ENCODE measurements at regions not wholly inside any gene's neighbourhood (a gene's known extent, or its start where the extent isn't known, plus 50 kb on each side); places are given as distances from the start of the nearest gene placed in this dataset.

GRCh38 chr9:38153152-38153909 is 84.3 kb upstream of the SHB start:
- H3K36me3 ChIP-seq (ENCODE audit: insufficient read depth, low read length), result no peaks in the 10 kb centered on the region
- TF ChIP-seq EZH2 (IDR thresholded peaks at IDR 0.05; ENCODE audit: borderline replicate concordance, low read depth, low read length, severe bottlenecking), result no peak
- TF ChIP-seq, protein P1, sequence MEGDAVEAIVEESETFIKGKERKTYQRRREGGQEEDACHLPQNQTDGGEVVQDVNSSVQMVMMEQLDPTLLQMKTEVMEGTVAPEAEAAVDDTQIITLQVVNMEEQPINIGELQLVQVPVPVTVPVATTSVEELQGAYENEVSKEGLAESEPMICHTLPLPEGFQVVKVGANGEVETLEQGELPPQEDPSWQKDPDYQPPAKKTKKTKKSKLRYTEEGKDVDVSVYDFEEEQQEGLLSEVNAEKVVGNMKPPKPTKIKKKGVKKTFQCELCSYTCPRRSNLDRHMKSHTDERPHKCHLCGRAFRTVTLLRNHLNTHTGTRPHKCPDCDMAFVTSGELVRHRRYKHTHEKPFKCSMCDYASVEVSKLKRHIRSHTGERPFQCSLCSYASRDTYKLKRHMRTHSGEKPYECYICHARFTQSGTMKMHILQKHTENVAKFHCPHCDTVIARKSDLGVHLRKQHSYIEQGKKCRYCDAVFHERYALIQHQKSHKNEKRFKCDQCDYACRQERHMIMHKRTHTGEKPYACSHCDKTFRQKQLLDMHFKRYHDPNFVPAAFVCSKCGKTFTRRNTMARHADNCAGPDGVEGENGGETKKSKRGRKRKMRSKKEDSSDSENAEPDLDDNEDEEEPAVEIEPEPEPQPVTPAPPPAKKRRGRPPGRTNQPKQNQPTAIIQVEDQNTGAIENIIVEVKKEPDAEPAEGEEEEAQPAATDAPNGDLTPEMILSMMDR (IDR thresholded peaks at IDR 0.05; ENCODE audit: borderline replicate concordance, extremely low read depth, low read length, poor library complexity, severe bottlenecking), result no peak
- no peak overlapping the region for H3K4me3 ChIP-seq (ENCODE audit: low read depth in 1 of 2, low read length in 2 of 2)

GRCh38 chr9:38149647-38150046 is 80.6 kb upstream of the SHB start:
- no peak overlapping the region for H3K9ac ChIP-seq (ENCODE audit: low read depth, low read length)
- no peak for DNase-seq
- no peak for TF ChIP-seq EZH2 (IDR thresholded peaks at IDR 0.05; ENCODE audit: borderline replicate concordance, low read depth, low read length, severe bottlenecking)
- TF ChIP-seq, protein P1 (IDR thresholded peaks at IDR 0.05; ENCODE audit: borderline replicate concordance, extremely low read depth, low read length, poor library complexity, severe bottlenecking), result no peak
- H3K9me3 ChIP-seq (ENCODE audit: insufficient read depth, low read length, severe bottlenecking), result no peaks in the 10 kb centered on the region
- H4K20me1 ChIP-seq (ENCODE audit: insufficient read depth, low read length), result no peaks in the 10 kb centered on the region
- H3K4me2 ChIP-seq (ENCODE audit: insufficient read depth, low read length), result no peak overlapping the region
- no peak overlapping the region for H2AFZ ChIP-seq (ENCODE audit: low read depth, low read length)
- H3K79me2 ChIP-seq (ENCODE audit: insufficient read depth, low read length), result no peaks in the 10 kb centered on the region
- H3K27ac ChIP-seq (ENCODE audit: low read length), result no peak overlapping the region
- H3K27me3 ChIP-seq (ENCODE audit: insufficient read depth, low read length, poor library complexity), result no peaks in the 10 kb centered on the region
- ATAC-seq (ENCODE audit: insufficient read depth, low read depth), result no peak
- no peaks in the 10 kb centered on the region for H3K36me3 ChIP-seq (ENCODE audit: insufficient read depth, low read length)
- H3K4me1 ChIP-seq (ENCODE audit: insufficient read depth, low read length), result no peaks in the 10 kb centered on the region
- no peak overlapping the region for H3K4me3 ChIP-seq (ENCODE audit: low read depth in 1 of 2, low read length in 2 of 2)

More at GRCh38 chr9:38153152-38153909, 84.3 kb upstream of the SHB start:
- H3K4me1 ChIP-seq (ENCODE audit: insufficient read depth, low read length), result no peaks in the 10 kb centered on the region
- no peak overlapping the region for H3K9ac ChIP-seq (ENCODE audit: low read depth, low read length)
- ATAC-seq (ENCODE audit: insufficient read depth, low read depth), result no peak
- H3K4me2 ChIP-seq (ENCODE audit: insufficient read depth, low read length), result no peak overlapping the region
- H3K27ac ChIP-seq (ENCODE audit: low read length), result no peak overlapping the region
- no peaks in the 10 kb centered on the region for H3K27me3 ChIP-seq (ENCODE audit: insufficient read depth, low read length, poor library complexity)
- no peaks in the 10 kb centered on the region for H3K79me2 ChIP-seq (ENCODE audit: insufficient read depth, low read length)
- H3K9me3 ChIP-seq (ENCODE audit: insufficient read depth, low read length, severe bottlenecking), result no peaks in the 10 kb centered on the region
- no peaks in the 10 kb centered on the region for H4K20me1 ChIP-seq (ENCODE audit: insufficient read depth, low read length)
- no peak overlapping the region for H2AFZ ChIP-seq (ENCODE audit: low read depth, low read length)
- DNase-seq, result no peak

DNA sequence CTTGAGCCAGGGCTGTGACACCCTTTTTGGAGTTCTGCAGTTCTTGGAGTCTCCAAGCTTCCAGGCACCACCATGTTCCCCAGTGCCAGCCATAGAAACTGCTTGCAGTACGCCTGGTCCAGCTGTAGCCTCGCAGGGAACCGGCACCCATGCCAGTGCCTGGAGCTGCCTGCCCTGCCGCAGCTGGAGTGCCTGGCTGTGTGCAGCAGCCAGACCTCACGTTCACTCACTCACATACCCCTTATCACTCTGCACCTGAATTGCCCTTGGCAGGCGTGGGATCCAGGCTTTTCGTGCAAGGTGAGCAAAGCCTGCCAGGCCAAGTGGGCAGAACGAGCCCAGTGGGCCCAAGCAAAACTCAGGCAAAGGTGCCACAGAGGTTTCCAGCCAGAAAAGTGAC is 77.8 kb upstream of the SHB start:
- no peak for ATAC-seq (ENCODE audit: insufficient read depth, low read depth)
- H3K4me1 ChIP-seq (ENCODE audit: insufficient read depth, low read length), result no peaks in the 10 kb centered on the region

More for the DNA sequence above, 77.8 kb upstream of the SHB start:
- Histone ChIP-seq H3K27me3 (ENCODE audit: insufficient read depth, low read length, poor library complexity) (no peaks in the 10 kb centered on the region), H3K9ac (ENCODE audit: low read depth, low read length) (no peak overlapping the region), H4K20me1 (ENCODE audit: insufficient read depth, low read length) (no peaks in the 10 kb centered on the region), H3K36me3 (ENCODE audit: insufficient read depth, low read length) (no peaks in the 10 kb centered on the region), H3K9me3 (ENCODE audit: insufficient read depth, low read length, severe bottlenecking) (no peaks in the 10 kb centered on the region), H2AFZ (ENCODE audit: low read depth, low read length) (no peak overlapping the region), H3K79me2 (ENCODE audit: insufficient read depth, low read length) (no peaks in the 10 kb centered on the region), H3K27ac (ENCODE audit: low read length) (no peak overlapping the region), H3K4me3 (ENCODE audit: low read depth in 1 of 2, low read length in 2 of 2) (no peak overlapping the region), H3K4me2 (ENCODE audit: insufficient read depth, low read length) (no peak overlapping the region)
- TF ChIP-seq, protein P1 (IDR thresholded peaks at IDR 0.05; ENCODE audit: borderline replicate concordance, extremely low read depth, low read length, poor library complexity, severe bottlenecking), result no peak
- TF ChIP-seq EZH2 (IDR thresholded peaks at IDR 0.05; ENCODE audit: borderline replicate concordance, low read depth, low read length, severe bottlenecking), result no peak
- no peak for DNase-seq

Data from DND-41 (cell line).